HG03097 (cell line): ENCODE measurements at regions not wholly inside any gene's neighbourhood (a gene's known extent, or its start where the extent isn't known, plus 50 kb on each side); places are given as distances from the start of the nearest gene placed in this dataset.
"Not testable (repeated sequence)": the region's sequence is repeated elsewhere in the genome, so short reads cannot be mapped to it uniquely, and the experiment has no call there.

Experiments
- ATAC-seq: cut with Tn5 transposase; IDR thresholded peaks from one replicate; pipeline ENCODE4 v1.9.1; 2021; ENCODE audit not compliant: unreplicated experiment, low FRiP score

DNA sequence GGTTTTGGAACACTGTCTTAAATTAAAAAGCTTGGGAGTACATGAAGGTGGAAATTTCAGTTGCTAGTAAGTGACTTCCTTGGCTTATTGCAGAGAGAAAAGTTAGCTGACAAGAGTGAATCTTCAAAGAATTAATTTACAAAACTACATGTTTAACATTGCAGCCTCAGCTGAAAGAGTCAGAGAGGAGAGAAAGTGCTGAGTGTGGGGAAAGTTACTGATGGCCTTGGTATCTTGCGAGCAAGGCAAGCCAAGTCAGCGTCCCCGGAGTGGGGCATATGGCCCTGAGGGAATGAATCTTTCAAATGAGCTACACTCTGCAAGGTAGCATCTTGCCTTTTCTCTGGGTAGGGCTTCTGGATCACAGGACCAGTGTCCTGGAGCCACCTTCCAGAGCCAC is 131.3 kb downstream of the LPIN1 start:
- ATAC-seq: no peak

GRCh38 chr2:11885253-11885652 is 138.8 kb downstream of the LPIN1 start:
- not testable (repeated sequence) for ATAC-seq

DNA sequence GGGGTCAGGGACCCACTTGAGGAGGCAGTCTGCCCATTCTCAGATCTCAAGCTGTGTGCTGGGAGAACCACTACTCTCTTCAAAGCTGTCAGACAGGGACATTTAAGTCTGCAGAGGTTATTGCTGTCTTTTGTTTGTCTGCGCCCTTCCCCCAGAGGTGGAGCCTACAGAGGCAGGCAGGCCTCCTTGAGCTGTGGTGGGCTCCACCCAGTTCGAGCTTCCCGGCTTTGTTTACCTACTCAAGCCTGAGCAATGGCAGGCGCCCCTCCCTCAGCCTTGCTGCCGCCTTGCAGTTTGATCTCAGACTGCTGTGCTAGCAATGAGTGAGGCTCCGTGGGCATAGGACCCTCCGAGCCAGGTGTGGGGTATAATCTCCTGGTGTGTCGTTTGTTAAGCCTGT is 140.5 kb downstream of the LPIN1 start:
- not testable (repeated sequence) for ATAC-seq

- no peak for ATAC-seq
Observed at GRCh38 chr2:11889101-11889850, 142.8 kb downstream of the LPIN1 start.

- no peak for ATAC-seq
Observed at GRCh38 chr2:11889854-11890253, 143.4 kb downstream of the LPIN1 start.

GRCh38 chr2:11891028-11891427 is 144.6 kb downstream of the LPIN1 start:
- ATAC-seq: no peak

DNA sequence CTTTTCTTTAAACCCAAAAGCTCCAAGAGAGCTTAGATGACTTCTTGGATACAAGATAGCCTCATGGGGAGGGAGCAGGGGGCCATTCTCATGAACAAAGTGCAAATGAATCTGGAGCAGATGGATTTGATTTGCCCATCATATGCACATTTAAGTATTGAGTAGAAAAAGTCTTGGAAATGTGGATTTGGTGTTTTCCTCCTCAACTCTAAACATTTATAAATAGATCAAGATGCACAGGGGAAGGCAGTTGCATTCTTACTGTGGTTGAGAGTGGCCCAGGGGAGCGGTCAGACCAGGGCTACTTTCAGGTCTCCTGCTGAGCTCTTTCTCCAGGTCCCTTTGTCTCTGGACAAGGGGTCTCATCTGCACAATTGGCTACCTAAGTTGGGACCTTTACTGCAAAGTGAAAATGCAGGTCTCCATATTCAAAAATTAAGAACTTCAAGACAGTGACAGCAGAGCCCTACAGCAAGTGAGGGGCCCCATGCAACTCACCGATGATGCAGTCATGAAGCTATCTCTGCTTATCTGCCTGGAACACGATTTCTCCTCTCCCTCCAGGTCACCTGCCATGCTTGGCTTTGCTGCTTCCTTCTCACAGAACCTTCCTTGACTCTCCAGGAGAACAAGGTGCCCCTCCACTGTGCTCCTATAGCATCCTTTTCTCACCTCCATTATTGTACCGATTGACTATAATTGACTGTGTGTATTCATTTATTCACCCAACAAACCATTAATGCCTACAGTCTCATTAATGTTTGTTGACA is 145.4 kb downstream of the LPIN1 start:
- no peak for ATAC-seq

DNA sequence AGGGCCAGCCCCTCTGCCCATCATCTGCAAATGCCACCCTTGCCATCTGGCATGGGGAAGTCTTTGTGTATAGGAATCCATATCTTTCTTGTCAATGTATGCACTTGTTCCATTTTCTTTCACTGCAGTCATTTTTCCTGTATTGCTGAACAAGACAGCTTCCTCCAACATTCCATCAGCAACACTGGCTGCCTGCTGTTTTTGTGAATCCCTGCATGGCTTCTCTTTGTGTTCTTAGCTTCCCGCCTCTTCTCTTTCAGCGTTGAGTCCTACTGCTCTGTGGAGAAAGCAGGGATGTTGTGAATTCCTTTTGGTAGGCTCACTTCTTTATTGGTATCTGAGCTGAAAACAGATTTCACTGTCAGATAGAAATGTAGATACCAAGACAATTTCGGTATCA is 150.0 kb downstream of the LPIN1 start:
- ATAC-seq: no peak

DNA sequence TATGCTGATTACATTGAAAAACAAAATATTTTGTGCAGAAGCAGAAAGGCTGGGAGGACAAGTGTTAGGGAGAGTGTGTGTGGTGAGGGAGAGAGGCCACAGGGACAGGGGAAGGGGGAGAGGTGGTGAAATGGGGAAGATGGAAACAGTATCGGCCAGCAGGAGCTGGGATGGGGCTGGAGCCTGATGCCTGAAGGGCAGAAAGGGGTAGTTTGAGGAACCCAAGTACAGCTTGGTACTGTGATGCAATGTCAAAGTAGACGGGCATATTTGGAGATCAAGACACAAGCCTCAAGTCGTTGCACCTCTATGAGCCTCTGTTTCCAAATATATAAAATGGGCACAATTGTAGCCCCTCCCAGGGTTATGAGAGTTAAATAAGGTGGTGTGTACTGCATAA is 152.1 kb downstream of the LPIN1 start:
- ATAC-seq: no peak

DNA sequence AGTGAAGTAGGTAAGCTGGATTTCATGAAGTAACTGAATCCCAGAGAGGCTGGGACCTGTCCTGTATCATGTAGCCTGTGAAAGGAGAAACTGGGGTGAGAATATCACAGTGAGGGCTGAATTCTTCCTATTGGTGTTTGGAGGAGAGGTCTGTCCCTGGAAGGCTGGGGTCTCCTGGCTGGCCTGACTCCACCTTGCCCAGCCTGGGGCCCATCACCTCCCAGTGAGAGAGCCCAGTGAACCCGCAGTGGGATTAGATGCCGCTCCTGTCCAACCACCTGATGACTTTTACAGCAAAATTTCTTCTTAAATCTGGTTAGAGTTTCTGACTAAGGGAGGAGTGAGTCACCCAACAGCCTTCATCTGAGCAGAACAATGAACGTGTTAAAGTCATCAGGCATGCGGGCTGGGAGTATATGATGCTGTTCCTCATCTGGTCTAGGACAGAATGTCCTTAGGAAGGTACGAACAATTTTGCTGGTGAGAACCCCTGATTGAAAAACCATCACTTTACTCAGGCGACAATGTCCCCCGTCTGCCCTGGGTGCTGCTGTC is 152.9 kb downstream of the LPIN1 start:
- ATAC-seq: no peak

- not testable (repeated sequence) for ATAC-seq
Observed at GRCh38 chr2:11900891-11901290, 154.5 kb downstream of the LPIN1 start.

GRCh38 chr2:11901351-11902069 is 155.1 kb downstream of the LPIN1 start:
- ATAC-seq: no peak

GRCh38 chr2:11903085-11903606 is 156.7 kb downstream of the LPIN1 start:
- no peak for ATAC-seq

DNA sequence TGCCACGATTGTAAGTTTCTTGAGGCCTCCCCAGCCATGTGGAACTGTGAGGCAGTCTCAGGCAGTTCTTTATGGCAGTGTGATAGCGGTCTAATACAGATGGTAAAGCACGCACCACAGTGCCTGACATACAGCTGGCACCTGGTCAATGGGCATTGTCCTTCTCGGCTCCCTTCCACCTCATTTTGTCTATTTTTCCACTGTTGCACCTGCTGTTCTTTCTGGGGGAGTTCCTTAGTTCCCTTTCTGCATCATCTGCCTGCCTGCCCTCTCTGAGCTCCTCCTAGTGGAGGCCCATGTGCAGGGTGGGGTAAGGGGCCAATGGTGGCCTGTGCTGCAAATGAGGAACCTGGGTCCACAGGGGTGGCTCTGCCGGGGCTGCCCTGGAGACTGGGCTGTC is 157.6 kb downstream of the LPIN1 start:
- ATAC-seq: no peak

- no peak for ATAC-seq
Observed at GRCh38 chr2:11904941-11905340, 158.5 kb downstream of the LPIN1 start.

- ATAC-seq: no peak
Observed at GRCh38 chr2:11907190-11907589, 160.8 kb downstream of the LPIN1 start.

DNA sequence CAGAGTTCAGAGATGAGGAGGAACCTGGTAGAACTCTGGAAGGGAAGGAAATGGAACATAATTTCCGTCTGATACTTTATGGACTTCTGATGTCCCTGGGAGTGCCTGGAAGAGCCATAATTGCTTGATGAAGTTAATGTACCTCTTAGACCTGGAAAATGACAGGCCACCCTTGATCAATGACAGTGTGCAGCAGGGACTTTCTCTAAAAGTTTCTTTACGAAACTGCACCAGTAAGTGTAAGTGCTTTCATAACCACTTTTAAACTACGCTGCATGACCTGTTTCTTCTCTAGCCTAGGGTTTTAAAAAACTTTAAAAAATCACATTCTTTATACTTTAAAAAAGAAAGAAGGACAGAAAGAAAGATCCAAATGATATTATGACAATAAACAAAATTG is 164.5 kb downstream of the LPIN1 start:
- ATAC-seq: no peak

- ATAC-seq: no peak
Observed at GRCh38 chr2:11912980-11913379, 166.5 kb downstream of the LPIN1 start.

GRCh38 chr2:11914455-11914854 is 168.0 kb downstream of the LPIN1 start:
- ATAC-seq: no peak

DNA sequence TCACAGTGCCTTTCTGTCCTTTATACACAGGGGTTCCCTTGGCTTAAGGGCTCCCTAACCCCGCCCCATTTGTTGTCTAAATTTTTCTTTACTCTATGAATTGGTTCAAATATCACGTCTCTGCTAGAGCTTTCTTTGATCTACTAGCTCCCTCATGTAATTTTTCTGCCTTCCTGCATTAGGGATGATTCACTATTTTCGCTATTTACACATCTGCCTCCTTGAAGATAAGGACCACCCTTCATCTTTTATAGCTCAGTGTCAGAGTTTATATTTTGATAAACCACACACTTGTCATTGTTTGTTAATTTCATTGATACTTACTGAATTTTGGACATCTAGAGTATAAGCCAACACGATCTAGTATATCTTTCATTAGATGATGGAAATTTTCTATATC is 169.2 kb downstream of the LPIN1 start:
- ATAC-seq: no peak

DNA sequence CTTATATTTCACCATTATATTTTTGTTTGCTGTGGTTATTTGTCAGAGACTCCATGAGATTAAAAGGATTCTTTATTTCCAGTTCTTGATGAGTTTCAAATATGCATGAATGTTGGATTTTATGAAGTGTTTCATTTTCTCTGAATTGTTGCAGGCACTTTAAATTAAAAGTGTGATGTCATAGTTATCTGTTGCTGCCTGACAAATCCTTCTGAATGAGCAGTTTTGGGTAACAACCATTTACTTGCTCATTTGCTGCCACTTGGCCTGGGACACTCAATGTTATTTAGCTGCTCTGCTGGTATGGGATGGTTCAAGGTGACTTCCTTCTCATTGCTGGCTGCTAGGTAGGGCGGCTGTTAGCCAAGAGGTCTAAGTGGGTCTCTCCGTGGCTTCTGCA is 173.5 kb downstream of the LPIN1 start:
- ATAC-seq: no peak
